Caki2 (cell line): ENCODE measurements at regions not wholly inside any gene's neighbourhood (a gene's known extent, or its start where the extent isn't known, plus 50 kb on each side); places are given as distances from the start of the nearest gene placed in this dataset.
A peak's percentile ranks its signal among the peaks of the same experiment; 100 is the strongest.

Experiments
- DNase-seq: peaks from one replicate; pipeline ENCODE4 v3.0.0-alpha.2; 2015; ENCODE audit warnings: low read depth
- in situ Hi-C: cut with HindIII; loops from 2 replicates; pipeline ENCODE4 v1.10.0; 2016; ENCODE audit warnings: low sequenced_read_pairs, low pct_unique_long_range_greater_than_20kb, mixed read lengths

DNA sequence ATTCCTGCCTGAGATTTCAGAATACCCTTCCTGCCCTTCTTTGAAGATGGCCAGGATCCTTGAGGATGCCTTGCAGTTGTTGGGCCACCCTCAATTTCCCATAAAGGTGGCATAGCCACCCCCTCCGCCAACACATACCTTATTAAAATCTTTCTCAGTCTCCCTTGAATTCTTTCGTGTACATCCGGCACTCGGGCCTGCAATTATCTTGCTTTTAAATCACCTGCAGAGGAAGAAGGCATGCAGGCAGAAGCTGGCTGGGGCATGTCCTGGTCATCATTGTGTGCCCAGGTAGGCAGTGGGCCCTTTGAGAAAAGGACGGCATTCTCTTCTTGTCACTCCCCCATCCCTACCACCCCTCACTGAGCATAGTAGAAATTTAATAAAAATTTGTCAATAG, 189.5 kb upstream of the LYZL1 start:
- in situ Hi-C loops, result no loop called here
- no peak for DNase-seq

GRCh38 chr10:29100505-29100904, 188.4 kb upstream of the LYZL1 start:
- no peak for DNase-seq
- in situ Hi-C loops, result no loop called here

DNA sequence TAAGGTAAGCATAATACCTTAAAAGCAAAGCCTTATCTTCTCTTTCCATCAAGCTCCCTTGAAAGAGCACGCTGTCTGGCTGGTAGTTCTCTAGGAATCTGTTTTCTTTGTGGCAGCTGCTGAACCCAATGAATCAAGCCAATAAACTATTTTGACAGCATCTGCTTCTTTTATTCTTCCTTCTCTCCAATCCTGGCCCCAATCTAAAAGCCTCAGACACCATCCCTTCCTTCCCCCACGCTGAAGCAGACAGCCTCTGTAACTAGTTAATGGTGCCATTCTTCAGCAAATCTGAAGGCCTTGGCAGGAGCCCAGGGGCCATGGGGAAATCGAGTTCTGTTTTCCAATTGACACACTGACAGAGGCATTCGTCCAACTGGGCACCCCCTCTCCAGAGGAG, 186.6 kb upstream of the LYZL1 start:
- in situ Hi-C loops, result no loop called here
- DNase-seq, result peak; percentile 32

DNA sequence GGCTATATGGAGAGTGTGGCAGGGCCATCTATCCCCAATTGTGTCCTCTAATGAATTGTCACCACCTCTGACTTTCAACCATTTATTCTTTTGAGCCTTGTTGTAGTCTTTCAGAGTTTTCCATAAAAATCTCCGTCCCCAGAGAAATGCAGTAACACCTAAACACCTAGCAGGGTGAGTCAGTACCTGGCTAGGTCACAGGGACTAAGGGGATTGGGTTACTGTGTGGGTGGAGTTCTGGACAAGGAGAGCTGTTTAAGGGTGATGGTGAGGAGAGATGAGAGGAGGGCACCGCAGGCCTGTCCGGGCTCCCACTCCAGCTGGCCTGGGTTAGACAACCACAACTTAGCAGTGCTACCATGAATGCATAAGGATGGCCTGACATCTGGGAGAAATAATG, 186.2 kb upstream of the LYZL1 start:
- no peak for DNase-seq
- in situ Hi-C loops, result no loop called here

DNA sequence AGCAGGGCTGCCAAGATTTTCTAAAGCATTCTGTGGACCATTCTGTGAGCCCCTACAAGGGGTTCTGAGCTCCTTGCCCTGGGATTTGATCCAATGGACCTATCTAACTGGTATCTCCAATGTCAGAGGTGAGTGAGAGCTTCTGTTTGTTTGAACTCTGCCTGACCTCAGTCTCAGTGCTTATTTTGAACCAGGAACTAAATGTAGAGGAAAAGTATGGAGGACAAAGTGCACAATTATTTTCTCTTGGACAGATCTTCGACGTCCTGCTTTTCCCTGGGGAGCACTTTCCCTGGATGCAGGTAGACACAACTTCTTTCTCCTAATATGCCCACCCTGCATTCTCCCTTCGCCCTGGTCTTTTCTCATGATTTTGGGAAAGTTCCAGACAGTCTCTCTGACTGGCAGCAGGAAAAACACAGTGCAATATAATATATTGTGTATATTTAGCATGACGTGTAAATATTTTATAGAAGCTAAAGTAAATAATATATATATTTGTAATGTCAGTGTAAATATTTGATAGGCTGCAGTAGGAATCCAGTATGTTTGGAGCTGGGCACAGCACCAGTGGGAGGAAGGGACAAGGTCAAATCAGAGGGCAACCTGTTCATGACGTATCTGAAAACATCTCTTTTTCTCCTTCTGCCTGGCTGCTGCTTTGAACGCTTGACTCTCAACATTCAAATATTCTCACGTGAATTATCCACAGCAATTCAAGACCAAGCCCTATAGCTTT, 184.0 kb upstream of the LYZL1 start:
- in situ Hi-C loops, result no loop called here
- no peak for DNase-seq

DNA sequence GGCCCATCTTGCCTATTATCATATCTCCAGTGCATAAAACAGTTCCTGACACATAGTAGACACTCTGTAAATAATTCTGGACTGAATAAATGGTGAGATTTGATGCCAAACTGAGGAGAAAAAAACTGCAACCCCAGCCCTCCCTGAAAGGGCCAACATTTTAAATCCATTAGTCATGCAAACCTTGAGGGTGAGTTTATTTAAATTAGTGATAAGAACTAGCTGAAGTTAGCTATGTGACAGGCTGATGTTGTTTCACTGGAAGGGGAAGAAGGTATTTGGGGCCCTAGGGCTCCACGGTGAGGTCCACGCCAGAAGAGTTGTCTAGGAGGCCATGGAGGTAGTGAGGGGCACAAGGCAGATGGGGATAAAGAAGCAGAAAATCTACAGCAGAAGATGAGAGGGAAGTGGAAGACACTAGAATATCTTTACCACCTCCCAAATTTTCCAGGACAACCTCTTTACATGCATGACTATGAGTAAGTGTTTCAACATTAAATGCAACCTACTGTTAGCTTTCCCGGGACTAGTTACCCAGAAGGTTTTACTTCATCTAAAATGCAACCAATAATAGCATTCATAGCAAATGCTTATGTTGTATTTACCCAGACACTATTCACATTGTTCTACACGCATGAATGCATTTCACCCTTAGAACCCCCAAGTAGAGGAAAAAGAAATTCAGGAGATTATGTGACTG, 183.2 kb upstream of the LYZL1 start:
- in situ Hi-C loops, result no loop called here
- DNase-seq, result peak; percentile 76

DNA sequence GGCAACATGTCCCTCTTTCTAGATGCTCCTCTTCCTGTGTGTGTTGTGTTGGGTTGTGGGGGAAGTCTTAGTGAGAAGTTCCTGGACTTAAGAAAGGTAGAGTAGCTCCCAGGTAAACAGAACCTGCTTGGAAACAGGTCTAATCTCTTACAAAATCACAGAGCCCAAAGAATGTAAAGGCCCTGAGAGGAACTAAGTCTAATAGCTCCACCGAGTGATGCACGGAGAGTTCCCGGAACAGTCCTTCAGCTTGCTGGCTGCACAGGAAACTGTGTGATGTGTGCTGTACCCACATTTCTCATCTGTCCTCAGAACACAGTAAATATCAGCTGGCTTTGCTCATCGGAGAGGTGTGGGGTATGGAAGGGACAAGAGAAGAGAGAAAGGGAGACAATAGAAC, 182.6 kb upstream of the LYZL1 start:
- no peak for DNase-seq
- in situ Hi-C loops, result no loop called here

DNA sequence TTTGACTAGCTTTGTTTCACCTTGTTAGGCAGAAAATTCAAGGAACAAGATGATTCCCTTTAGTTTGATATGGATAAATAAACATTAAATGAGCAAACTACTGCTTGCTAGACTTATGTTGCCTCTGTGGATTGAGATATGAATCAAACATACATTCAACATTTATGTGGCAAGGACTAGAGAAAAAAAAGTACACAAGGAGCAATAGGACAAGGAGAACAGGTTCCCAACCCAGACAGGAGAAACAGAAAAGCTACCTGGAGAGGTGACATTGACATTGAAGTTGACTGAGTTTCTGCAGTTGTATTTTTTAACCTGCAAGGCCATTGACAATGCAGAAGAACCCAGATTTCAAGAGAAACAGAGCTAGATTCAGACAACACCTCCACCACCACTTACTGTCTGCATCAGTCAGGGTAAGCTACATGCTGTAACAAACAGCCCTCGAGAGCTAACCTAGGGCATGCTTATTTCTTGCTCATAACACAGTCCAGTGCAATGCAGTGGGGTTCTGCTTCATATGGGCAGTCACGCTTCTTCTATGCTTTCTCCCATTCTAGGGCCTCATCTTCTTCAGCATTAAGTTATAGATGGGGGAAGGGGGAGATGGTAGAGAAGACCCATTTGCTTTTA, 180.9 kb upstream of the LYZL1 start:
- no peak for DNase-seq
- in situ Hi-C loops, result no loop called here

DNA sequence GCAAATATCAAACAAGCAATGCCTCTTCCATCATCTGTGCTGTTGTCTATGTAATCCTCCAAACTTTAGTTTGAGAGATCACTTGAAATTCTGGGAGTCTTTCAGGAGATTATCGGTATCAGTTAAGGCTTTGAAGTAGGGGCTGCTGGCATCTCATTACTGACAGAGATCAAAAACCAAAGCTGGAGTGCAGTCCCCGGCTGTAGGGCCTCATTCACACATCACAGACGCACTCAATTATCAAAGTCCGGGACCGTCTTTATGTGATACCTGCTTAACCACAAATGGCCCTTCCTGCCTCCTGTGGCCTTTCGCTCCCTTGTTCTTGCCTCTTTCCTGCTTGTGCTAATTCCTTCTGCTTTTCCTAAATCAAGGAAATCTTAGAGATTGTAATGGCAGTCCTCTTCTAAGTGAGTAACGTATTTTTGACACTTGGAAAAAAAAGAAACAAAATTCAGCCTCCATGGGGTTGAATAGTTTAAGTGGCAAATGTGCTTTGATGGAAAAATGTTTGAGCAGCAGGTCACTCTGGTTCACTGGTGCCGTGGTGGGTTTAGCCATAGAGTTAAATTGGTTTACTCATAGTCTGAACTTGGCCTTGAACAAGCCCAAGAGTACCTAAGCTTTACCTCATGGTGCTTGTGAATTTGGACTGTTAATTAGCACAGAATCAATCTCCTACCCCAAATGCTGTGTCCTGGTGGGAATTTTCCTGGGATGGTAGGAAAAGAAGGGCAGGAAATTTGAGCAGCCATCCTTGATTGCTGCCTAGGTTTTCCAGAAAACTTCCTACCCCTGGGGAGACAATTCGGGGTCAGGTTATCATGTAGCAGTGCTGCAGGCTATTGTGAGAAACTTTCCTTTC, 178.9 kb upstream of the LYZL1 start:
- DNase-seq, result no peak
- in situ Hi-C loops, result no loop called here

- no peak for DNase-seq
- in situ Hi-C loops, result no loop called here
Measured at GRCh38 chr10:29112827-29113615, 175.8 kb upstream of the LYZL1 start.

- DNase-seq, result no peak
- in situ Hi-C loops, result no loop called here
Measured at GRCh38 chr10:29113616-29113945, 175.3 kb upstream of the LYZL1 start.

GRCh38 chr10:29114141-29114540, 174.7 kb upstream of the LYZL1 start:
- DNase-seq, result no peak
- in situ Hi-C loops, result no loop called here

DNA sequence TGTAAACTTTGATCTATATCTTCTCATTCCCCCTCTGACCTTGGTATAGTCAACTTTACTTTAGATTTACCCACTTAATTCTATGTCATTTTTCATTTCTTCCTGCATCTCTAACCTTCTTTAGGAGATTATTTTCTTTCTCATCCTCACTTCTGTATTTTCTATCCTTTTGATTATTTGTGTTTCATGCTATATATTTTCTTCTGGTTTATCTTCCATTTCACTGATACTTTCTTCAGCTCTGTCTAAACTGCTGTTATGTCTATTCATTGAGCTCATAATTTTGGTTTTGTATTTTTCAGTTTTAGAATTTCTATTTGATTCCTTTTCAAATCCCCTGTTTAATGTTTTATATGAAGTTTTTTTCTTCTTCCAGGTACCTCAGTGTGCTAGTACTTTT, 171.1 kb upstream of the LYZL1 start:
- in situ Hi-C loops, result no loop called here
- DNase-seq, result no peak

GRCh38 chr10:29119374-29119773, 169.5 kb upstream of the LYZL1 start:
- in situ Hi-C loops, result no loop called here
- no peak for DNase-seq

DNA sequence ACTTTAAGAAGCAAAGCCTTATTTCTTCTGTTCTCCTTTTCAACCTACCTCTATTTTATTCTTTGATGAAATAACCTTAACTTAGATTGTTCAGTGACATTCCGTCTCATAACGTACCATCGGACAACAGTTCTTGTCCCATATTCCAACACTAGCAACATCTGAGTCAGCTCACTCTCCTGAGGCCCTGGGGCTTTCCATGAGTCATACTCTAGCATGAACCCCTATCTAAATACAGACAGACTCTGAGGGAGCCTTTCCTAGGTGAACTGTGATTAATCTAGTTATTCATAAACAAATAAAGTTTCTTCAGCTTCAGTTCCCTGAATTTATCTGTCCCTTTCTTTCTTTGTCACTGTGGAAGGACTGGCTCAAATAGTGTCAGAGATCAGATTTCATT, 168.7 kb upstream of the LYZL1 start:
- peak; percentile 44 for DNase-seq
- in situ Hi-C loops, result no loop called here

- no peak for DNase-seq
- in situ Hi-C loops, result no loop called here
Measured at GRCh38 chr10:29124864-29125263, 164.0 kb upstream of the LYZL1 start.

- no peak for DNase-seq
- in situ Hi-C loops, result no loop called here
Measured at GRCh38 chr10:29127037-29127700, 161.7 kb upstream of the LYZL1 start.

- in situ Hi-C loops, result no loop called here
- no peak for DNase-seq
Measured at GRCh38 chr10:29127731-29128130, 161.1 kb upstream of the LYZL1 start.
